CD4-positive, CD25-positive, alpha-beta regulatory T cell (primary cell): ENCODE measurements at regions not wholly inside any gene's neighbourhood (a gene's known extent, or its start where the extent isn't known, plus 50 kb on each side); places are given as distances from the start of the nearest gene placed in this dataset.
"Not testable (repeated sequence)": the region's sequence is repeated elsewhere in the genome, so short reads cannot be mapped to it uniquely, and the experiment has no call there.

ENCODE experiments used
- ATAC-seq, 2 donors: fragments of 150-1000 bp; cut with Tn5 transposase; one replicate each; pipeline ENCODE4 v1.10.0; 2021; ENCODE audit warnings: low read depth in 2 of 2, moderate number of reproducible peaks in 2 of 2, moderate library complexity in 1 of 2
- DNase-seq, 3 donors: peaks; one replicate each; pipeline versions ENCODE4 v3.0.0 to v3.0.0-alpha.2; 2012 to 2022; ENCODE audit warnings: mixed read lengths in 1 of 3
- H3K27ac ChIP-seq: one replicate; pipeline ENCODE4 v1.7.0; 2013; ENCODE audit warnings: mild to moderate bottlenecking, low read length; ENCODE audit not compliant: insufficient read depth, poor library complexity, severe bottlenecking
- H3K27me3 ChIP-seq: one replicate; pipeline ENCODE4 v1.7.0; 2013; ENCODE audit warnings: low read length; ENCODE audit not compliant: control insufficient read depth, insufficient read depth
- H3K36me3 ChIP-seq: one replicate; pipeline ENCODE4 v1.7.0; 2013; ENCODE audit warnings: mild to moderate bottlenecking, low read length, moderate library complexity; ENCODE audit not compliant: control insufficient read depth, insufficient read depth
- H3K4me1 ChIP-seq: 2 replicates; pipeline ENCODE4 v1.7.0; 2013; ENCODE audit warnings: mild to moderate bottlenecking, low read length; ENCODE audit not compliant: insufficient read depth, control insufficient read depth, poor library complexity, severe bottlenecking
- H3K4me3 ChIP-seq: one replicate; pipeline ENCODE4 v1.7.0; 2013; ENCODE audit warnings: low read depth, mild to moderate bottlenecking, low read length, moderate library complexity
- H3K9me3 ChIP-seq, 2 experiments: 1 replicate in 1 of 2; 2 replicates in 1 of 2; pipeline ENCODE4 v1.7.0; 2013; ENCODE audit warnings: low read length in 2 of 2, mild to moderate bottlenecking in 1 of 2, moderate library complexity in 1 of 2; ENCODE audit not compliant: control insufficient read depth in 2 of 2
- H3K27ac Mint-ChIP-seq, 3 donors: one replicate each; pipeline ENCODE4 v1.8.0; 2020 to 2022; ENCODE audit warnings: mild to moderate bottlenecking in 3 of 3, mixed read lengths in 3 of 3, moderate library complexity in 2 of 3
- H3K27me3 Mint-ChIP-seq: one replicate; pipeline ENCODE4 v1.8.0; 2022; ENCODE audit warnings: mild to moderate bottlenecking, mixed read lengths
- H3K36me3 Mint-ChIP-seq: one replicate; pipeline ENCODE4 v1.8.0; 2020; ENCODE audit warnings: mixed read lengths
- H3K4me1 Mint-ChIP-seq, 4 donors: one replicate each; pipeline ENCODE4 v1.8.0; 2020 to 2022; ENCODE audit warnings: mixed read lengths in 4 of 4, mild to moderate bottlenecking in 1 of 4
- H3K4me3 Mint-ChIP-seq, 4 donors: one replicate each; pipeline ENCODE4 v1.8.0; 2020 to 2022; ENCODE audit warnings: mild to moderate bottlenecking in 4 of 4, mixed read lengths in 4 of 4, moderate library complexity in 3 of 4
- H3K9me3 Mint-ChIP-seq, 7 donors: one replicate each; pipeline ENCODE4 v1.8.0; 2020 to 2022; ENCODE audit warnings: mixed read lengths in 7 of 7, mild to moderate bottlenecking in 3 of 7, moderate library complexity in 2 of 7

- no peaks in the 10 kb centered on the region for H3K9me3 ChIP-seq
- Mint-ChIP-seq H3K4me3 (no peak overlapping the region), H3K27ac (no peak overlapping the region), H3K9me3 (peaks cover 0 to 18% (median 6%) of the 10 kb centered on the region in 7 donors), H3K36me3 (no peaks in the 10 kb centered on the region), H3K4me1 (no peaks in the 10 kb centered on the region), H3K27me3 (no peaks in the 10 kb centered on the region)
- H3K27me3 ChIP-seq, result no peaks in the 10 kb centered on the region
- no peak for DNase-seq
- H3K4me1 ChIP-seq, result no peaks in the 10 kb centered on the region
- H3K4me3 ChIP-seq, result no peak overlapping the region
- H3K36me3 ChIP-seq, result no peaks in the 10 kb centered on the region
- no peak for ATAC-seq
- H3K27ac ChIP-seq, result no peak overlapping the region
These were observed 128.8 kb upstream of the FBXL7 start for GRCh38 chr5:15371184-15371583.

GRCh38 chr5:15368835-15369234 is 131.1 kb upstream of the FBXL7 start:
- no peaks in the 10 kb centered on the region for H3K27me3 Mint-ChIP-seq
- no peak for ATAC-seq
- H3K9me3 ChIP-seq, result no peaks in the 10 kb centered on the region
- H3K9me3 Mint-ChIP-seq, result peaks cover 0 to 10% (median 8%) of the 10 kb centered on the region in 7 donors
- no peak for DNase-seq
- H3K4me3 ChIP-seq, result no peak overlapping the region
- H3K36me3 Mint-ChIP-seq, result no peaks in the 10 kb centered on the region
- H3K36me3 ChIP-seq, result no peaks in the 10 kb centered on the region
- no peak overlapping the region for H3K27ac ChIP-seq
- no peak overlapping the region for H3K4me3 Mint-ChIP-seq
- H3K27ac Mint-ChIP-seq, result no peak overlapping the region
- H3K4me1 ChIP-seq, result no peaks in the 10 kb centered on the region
- H3K4me1 Mint-ChIP-seq, result no peaks in the 10 kb centered on the region
- no peaks in the 10 kb centered on the region for H3K27me3 ChIP-seq

- Mint-ChIP-seq H3K27me3 (no peaks in the 10 kb centered on the region), H3K27ac (no peak overlapping the region)
- no peak for ATAC-seq
These were observed 132.5 kb upstream of the FBXL7 start for GRCh38 chr5:15367489-15367888.

GRCh38 chr5:15366676-15367391 is 133.1 kb upstream of the FBXL7 start:
- Histone ChIP-seq H3K9me3 (no peaks in the 10 kb centered on the region), H3K27me3 (no peaks in the 10 kb centered on the region), H3K4me1 (no peaks in the 10 kb centered on the region), H3K36me3 (no peaks in the 10 kb centered on the region), H3K27ac (no peak overlapping the region), H3K4me3 (no peak overlapping the region)
- no peaks in the 10 kb centered on the region for H3K27me3 Mint-ChIP-seq
- H3K9me3 Mint-ChIP-seq, result peaks cover 2 to 16% (median 7%) of the 10 kb centered on the region in 7 donors
- DNase-seq, result no peak
- H3K27ac Mint-ChIP-seq, result no peak overlapping the region
- H3K4me1 Mint-ChIP-seq, result no peaks in the 10 kb centered on the region
- ATAC-seq, result no peak
- H3K36me3 Mint-ChIP-seq, result no peaks in the 10 kb centered on the region
- no peak overlapping the region for H3K4me3 Mint-ChIP-seq

More at GRCh38 chr5:15367489-15367888, 132.5 kb upstream of the FBXL7 start:
- no peak overlapping the region for H3K4me3 ChIP-seq
- DNase-seq, result no peak
- Mint-ChIP-seq H3K36me3 (no peaks in the 10 kb centered on the region), H3K4me1 (no peaks in the 10 kb centered on the region), H3K9me3 (peaks cover 2 to 13% (median 7%) of the 10 kb centered on the region in 7 donors), H3K4me3 (no peak overlapping the region)
- H3K9me3 ChIP-seq, result no peaks in the 10 kb centered on the region
- H3K27me3 ChIP-seq, result no peaks in the 10 kb centered on the region
- no peaks in the 10 kb centered on the region for H3K36me3 ChIP-seq
- no peaks in the 10 kb centered on the region for H3K4me1 ChIP-seq
- H3K27ac ChIP-seq, result no peak overlapping the region

- DNase-seq (no peak), ATAC-seq (no peak)
- Histone ChIP-seq H3K36me3 (no peaks in the 10 kb centered on the region), H3K9me3 (no peaks in the 10 kb centered on the region), H3K4me3 (no peak overlapping the region), H3K27me3 (no peaks in the 10 kb centered on the region), H3K27ac (no peak overlapping the region), H3K4me1 (no peaks in the 10 kb centered on the region)
- no peak overlapping the region for H3K4me3 Mint-ChIP-seq
- H3K27ac Mint-ChIP-seq, result no peak overlapping the region
- H3K9me3 Mint-ChIP-seq, result peaks cover 2 to 16% (median 8%) of the 10 kb centered on the region in 7 donors
- H3K4me1 Mint-ChIP-seq, result no peaks in the 10 kb centered on the region
- H3K27me3 Mint-ChIP-seq, result no peaks in the 10 kb centered on the region
- H3K36me3 Mint-ChIP-seq, result no peaks in the 10 kb centered on the region
These were observed 134.9 kb upstream of the FBXL7 start for GRCh38 chr5:15365070-15365469.

GRCh38 chr5:15363601-15364000 is 136.4 kb upstream of the FBXL7 start:
- no peaks in the 10 kb centered on the region for H3K9me3 ChIP-seq
- H3K4me3 ChIP-seq, result no peak overlapping the region
- Mint-ChIP-seq H3K4me3 (no peak overlapping the region), H3K36me3 (no peaks in the 10 kb centered on the region), H3K27me3 (no peaks in the 10 kb centered on the region), H3K27ac (no peak overlapping the region), H3K9me3 (peaks cover 2 to 24% (median 8%) of the 10 kb centered on the region in 7 donors), H3K4me1 (no peaks in the 10 kb centered on the region)
- no peaks in the 10 kb centered on the region for H3K27me3 ChIP-seq
- no peaks in the 10 kb centered on the region for H3K4me1 ChIP-seq
- DNase-seq (no peak), ATAC-seq (no peak)
- no peaks in the 10 kb centered on the region for H3K36me3 ChIP-seq
- no peak overlapping the region for H3K27ac ChIP-seq

- H3K27ac Mint-ChIP-seq, DNase-seq, H3K27me3 ChIP-seq, ATAC-seq, H3K9me3 ChIP-seq, H3K4me3 Mint-ChIP-seq, H3K4me3 ChIP-seq, H3K4me1 ChIP-seq, H3K4me1 Mint-ChIP-seq, H3K36me3 Mint-ChIP-seq, H3K27ac ChIP-seq, H3K27me3 Mint-ChIP-seq, H3K36me3 ChIP-seq: not testable (repeated sequence)
- H3K9me3 Mint-ChIP-seq, result peaks cover 0 to 23% (median 3%) of the 10 kb centered on the region in 7 donors
These were observed 142.9 kb upstream of the FBXL7 start for GRCh38 chr5:15357092-15357453.

- H3K4me3 Mint-ChIP-seq, H3K4me1 ChIP-seq, H3K36me3 ChIP-seq, H3K9me3 ChIP-seq, H3K36me3 Mint-ChIP-seq, H3K4me1 Mint-ChIP-seq, ATAC-seq, DNase-seq, H3K4me3 ChIP-seq, H3K27me3 ChIP-seq, H3K27ac ChIP-seq, H3K27ac Mint-ChIP-seq, H3K27me3 Mint-ChIP-seq: not testable (repeated sequence)
- H3K9me3 Mint-ChIP-seq, result peaks cover 0 to 26% (median 3%) of the 10 kb centered on the region in 7 donors
These were observed 143.5 kb upstream of the FBXL7 start for GRCh38 chr5:15356308-15357091.
